Mucosa of rectum (tissue), 2 donors: ENCODE measurements at regions not wholly inside any gene's neighbourhood (a gene's known extent, or its start where the extent isn't known, plus 50 kb on each side); places are given as distances from the start of the nearest gene placed in this dataset.

Source experiments
- H3K27ac ChIP-seq, 2 donors: one replicate each; pipeline ENCODE4 v1.7.0; 2013; ENCODE audit warnings: inconsistent platforms in 2 of 2, low read depth in 2 of 2, low read length in 2 of 2
- H3K27me3 ChIP-seq, 2 donors: one replicate each; pipeline ENCODE4 v1.7.0; 2013; ENCODE audit warnings: low read length in 2 of 2; ENCODE audit not compliant: control insufficient read depth in 2 of 2, insufficient read depth in 2 of 2
- H3K36me3 ChIP-seq, 2 donors: one replicate each; pipeline ENCODE4 v1.7.0; 2013; ENCODE audit warnings: low read length in 2 of 2; ENCODE audit not compliant: control insufficient read depth in 2 of 2, insufficient read depth in 2 of 2
- H3K4me1 ChIP-seq, 2 donors: one replicate each; pipeline ENCODE4 v1.7.0; 2013; ENCODE audit warnings: low read length in 2 of 2, mild to moderate bottlenecking in 1 of 2; ENCODE audit not compliant: control insufficient read depth in 2 of 2, insufficient read depth in 2 of 2
- H3K4me3 ChIP-seq, 2 donors: one replicate each; pipeline ENCODE4 v1.7.0; 2013; ENCODE audit warnings: low read length in 2 of 2
- H3K9ac ChIP-seq, 2 donors: one replicate each; pipeline ENCODE4 v1.7.0; 2013; ENCODE audit warnings: low read length in 2 of 2, low read depth in 1 of 2, mild to moderate bottlenecking in 1 of 2
- H3K9me3 ChIP-seq, 2 donors: one replicate each; pipeline ENCODE4 v1.7.0; 2013; ENCODE audit warnings: low read length in 2 of 2; ENCODE audit not compliant: control insufficient read depth in 2 of 2
- donor health status: healthy.
- donor health status: Normal muscosa, but diverticular disease.

DNA sequence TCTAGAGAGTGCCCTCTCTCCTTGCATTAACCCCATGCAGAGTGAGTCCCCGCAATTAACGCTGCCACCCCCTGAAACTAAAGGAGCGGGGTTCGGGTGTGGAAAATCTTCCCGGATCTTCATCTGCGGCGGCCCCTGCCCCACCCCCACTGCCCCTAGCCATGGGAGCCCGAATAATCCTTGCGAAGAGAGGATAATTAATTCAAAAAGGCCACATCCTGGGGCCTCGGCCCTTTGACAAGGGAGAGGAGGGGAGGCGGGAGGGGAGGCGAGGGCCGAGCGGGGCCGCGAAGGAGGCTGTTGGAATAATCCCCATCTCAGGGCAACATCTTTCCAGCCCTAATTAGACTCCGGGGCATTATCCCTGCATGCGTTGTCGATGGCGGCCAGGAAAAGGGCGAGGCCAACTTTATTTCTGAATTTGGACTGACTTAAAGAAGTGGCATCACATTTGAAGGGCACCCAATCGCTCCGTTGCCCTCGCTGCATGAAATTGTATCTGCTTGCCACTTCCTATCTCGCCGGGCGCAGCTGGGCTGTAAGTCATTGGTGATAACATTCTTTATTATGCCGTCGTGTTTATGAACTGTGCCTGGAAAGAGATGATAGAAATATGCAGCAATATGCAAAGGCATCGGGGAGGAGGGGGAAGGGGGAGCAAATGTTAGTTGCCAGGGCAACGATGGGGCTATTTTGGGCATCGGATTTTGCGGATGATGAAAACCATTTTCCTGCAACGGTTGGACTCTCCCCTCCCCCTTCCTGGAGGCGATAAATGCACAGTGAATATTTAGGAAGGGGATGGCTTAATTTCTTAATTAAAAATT is 387.1 kb upstream of the TNRC6C start:
- no peak overlapping the region for H3K9ac ChIP-seq
- H3K27ac ChIP-seq = no peak overlapping the region
- no peaks in the 10 kb centered on the region for H3K36me3 ChIP-seq
- peaks cover 0 to 3% of the 10 kb centered on the region in 2 donors for H3K4me1 ChIP-seq
- H3K27me3 ChIP-seq = peaks cover 29 to 32% of the 10 kb centered on the region in 2 donors
- peak overlapping the region in 1 of 2 donors; percentile 8 for H3K4me3 ChIP-seq
- H3K9me3 ChIP-seq = no peaks in the 10 kb centered on the region

DNA sequence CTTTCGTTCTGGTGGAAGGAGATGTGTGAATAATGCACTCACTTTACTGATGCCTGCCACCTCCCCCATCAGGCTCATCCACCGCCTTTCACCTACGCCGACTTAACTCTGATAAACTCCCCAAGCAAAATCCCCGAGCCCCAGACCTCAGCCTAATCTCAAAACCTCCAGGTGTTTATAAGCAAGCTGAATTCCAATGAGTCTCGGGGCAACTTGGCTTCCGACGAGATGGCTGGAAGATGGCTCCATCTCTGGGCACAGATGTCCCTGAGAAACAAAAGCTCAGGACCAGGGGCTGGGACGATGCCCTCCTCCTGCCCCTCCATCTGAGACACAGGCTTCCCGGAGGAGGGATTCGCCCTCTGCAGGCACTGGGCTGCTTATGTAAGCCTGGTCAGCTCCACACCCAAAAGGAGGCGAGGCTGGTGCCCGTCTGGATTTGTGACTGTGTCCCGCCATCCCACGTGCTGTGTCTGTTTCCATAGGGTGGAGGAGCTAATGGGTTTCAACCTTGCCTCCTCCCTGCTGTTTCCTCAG is 386.4 kb upstream of the TNRC6C start:
- Histone ChIP-seq H3K27ac (no peak overlapping the region), H3K9ac (no peak overlapping the region), H3K4me1 (peaks cover 0 to 3% of the 10 kb centered on the region in 2 donors), H3K4me3 (no peak overlapping the region), H3K36me3 (no peaks in the 10 kb centered on the region), H3K27me3 (peaks cover 27 to 32% of the 10 kb centered on the region in 2 donors), H3K9me3 (no peaks in the 10 kb centered on the region)

DNA sequence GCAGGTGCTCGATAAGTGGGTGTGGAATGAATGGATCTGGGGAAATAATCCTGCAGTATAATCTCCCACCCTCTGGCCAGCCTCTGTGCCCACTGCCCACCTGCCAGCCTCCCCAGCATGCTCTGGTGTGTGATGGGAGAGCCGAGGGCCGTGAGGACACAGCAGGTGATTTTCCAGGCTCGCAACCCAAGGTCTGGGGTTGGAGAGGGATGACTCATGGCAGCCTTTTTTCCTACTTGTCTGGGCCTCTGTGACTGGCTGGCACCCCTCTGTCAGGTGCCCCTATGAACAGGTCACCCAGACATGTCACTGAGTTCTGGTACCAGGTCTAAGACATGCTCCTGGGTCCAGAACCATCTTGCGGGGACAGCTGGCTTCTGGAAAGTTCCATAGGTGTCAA is 385.7 kb upstream of the TNRC6C start:
- Histone ChIP-seq H3K9ac (no peak overlapping the region), H3K27ac (no peak overlapping the region), H3K4me3 (no peak overlapping the region), H3K27me3 (peaks cover 27 to 32% of the 10 kb centered on the region in 2 donors), H3K9me3 (no peaks in the 10 kb centered on the region), H3K4me1 (peaks cover 0 to 3% of the 10 kb centered on the region in 2 donors), H3K36me3 (no peaks in the 10 kb centered on the region)

DNA sequence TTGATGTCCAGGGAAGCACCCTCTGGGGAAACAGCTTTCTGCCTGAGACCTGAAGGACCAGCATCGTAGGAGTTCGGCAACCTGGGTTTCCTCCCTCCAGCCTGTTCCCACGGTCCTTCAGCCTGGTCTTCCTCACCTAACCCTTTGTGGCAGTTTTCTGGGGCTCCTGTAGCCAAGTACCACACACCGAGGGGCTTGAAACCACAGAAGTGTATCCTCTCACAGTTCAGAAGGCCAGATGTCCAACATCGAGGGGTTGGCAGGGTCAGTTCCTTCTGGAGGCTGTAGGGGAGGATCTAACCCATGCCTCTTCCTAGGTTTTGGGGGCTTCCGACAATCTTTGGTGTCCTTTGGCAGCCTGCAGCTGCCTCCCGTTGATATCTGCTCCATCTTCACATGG is 381.0 kb upstream of the TNRC6C start:
- Histone ChIP-seq H3K36me3 (no peaks in the 10 kb centered on the region), H3K9me3 (no peaks in the 10 kb centered on the region), H3K4me3 (no peak overlapping the region), H3K9ac (no peak overlapping the region), H3K27me3 (peaks cover 7 to 8% of the 10 kb centered on the region in 2 donors), H3K4me1 (no peaks in the 10 kb centered on the region), H3K27ac (no peak overlapping the region)

DNA sequence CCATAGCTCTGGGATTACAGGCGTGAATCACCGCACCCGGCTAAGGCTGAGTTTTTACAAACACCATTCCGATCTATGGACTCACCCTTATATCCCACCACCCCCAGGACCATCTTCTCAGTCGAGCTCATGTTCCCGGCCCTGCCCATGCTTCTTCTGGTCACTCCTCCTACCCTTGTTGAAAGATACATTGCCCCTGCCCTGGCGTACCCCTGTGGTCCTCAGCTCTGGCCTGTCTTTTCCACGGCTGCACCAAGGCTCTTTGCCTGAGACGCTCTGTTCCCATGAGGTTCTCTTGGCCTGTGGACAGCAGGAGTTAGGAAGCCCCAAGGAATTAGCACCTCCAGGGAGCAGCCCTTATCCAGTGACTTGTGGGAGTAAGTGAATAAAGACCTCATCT is 379.4 kb upstream of the TNRC6C start:
- Histone ChIP-seq H3K9me3 (no peaks in the 10 kb centered on the region), H3K36me3 (no peaks in the 10 kb centered on the region), H3K4me1 (no peaks in the 10 kb centered on the region), H3K4me3 (no peak overlapping the region), H3K9ac (no peak overlapping the region), H3K27me3 (no peaks in the 10 kb centered on the region), H3K27ac (no peak overlapping the region)

DNA sequence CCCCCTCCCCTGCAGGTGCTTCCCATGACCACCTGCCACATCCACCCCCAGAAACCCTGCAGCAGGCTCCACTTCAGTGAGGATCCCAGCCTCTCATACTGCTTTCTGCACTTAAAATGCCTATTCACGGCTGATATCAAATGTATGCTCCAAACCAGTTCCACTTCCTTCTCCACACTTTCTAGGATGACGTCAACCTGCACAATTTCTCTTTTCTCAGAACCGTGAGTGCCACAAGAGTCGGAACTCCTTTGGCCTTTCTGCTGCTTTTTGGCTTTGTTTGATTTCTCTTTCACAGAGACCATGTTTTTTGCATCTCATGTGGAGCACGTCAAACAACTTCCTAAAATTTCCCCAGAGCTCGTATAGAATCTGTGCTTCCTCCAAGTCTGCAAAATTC is 378.8 kb upstream of the TNRC6C start:
- Histone ChIP-seq H3K27me3 (no peaks in the 10 kb centered on the region), H3K36me3 (no peaks in the 10 kb centered on the region), H3K9me3 (no peaks in the 10 kb centered on the region), H3K27ac (no peak overlapping the region), H3K4me1 (no peaks in the 10 kb centered on the region), H3K4me3 (no peak overlapping the region), H3K9ac (no peak overlapping the region)

DNA sequence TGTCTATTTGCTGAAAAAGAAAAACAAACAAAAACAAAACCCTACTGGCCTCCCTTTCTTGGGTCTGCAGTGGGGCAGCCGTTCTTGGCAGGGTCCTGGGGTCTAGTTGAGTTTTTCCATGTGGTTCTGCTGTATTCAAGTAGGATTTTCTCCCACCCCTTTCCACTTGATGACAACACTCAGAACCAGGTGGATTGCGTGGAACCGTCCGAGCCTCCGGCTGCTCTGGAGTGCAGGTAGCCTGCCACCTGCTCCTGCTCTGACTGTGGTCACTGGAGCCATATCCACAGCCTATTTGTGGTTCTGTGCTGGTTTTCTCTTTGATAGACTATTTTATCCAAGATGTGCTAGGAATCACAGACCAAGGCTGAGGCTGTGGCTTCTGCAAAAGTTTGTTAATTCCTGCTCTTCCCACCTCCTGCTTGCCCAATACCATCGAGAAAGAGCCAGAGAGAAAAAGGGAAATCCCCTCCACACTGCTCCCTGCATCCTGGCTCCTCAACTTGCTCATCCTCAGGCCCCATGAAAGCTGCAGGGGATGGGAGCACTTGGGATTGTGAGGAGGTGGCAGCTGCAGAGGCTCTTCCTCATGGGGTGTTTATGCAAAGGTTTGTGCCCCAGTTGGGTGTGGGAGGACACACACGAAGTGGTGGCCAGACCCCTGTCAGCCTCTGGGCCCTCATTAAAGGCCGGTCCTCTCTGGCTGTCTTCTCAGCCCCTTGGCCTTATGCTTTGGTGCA is 377.8 kb upstream of the TNRC6C start:
- H3K36me3 ChIP-seq = no peaks in the 10 kb centered on the region
- H3K27me3 ChIP-seq = no peaks in the 10 kb centered on the region
- no peak overlapping the region for H3K9ac ChIP-seq
- no peak overlapping the region for H3K4me3 ChIP-seq
- H3K27ac ChIP-seq = no peak overlapping the region
- no peaks in the 10 kb centered on the region for H3K9me3 ChIP-seq
- H3K4me1 ChIP-seq = no peaks in the 10 kb centered on the region

DNA sequence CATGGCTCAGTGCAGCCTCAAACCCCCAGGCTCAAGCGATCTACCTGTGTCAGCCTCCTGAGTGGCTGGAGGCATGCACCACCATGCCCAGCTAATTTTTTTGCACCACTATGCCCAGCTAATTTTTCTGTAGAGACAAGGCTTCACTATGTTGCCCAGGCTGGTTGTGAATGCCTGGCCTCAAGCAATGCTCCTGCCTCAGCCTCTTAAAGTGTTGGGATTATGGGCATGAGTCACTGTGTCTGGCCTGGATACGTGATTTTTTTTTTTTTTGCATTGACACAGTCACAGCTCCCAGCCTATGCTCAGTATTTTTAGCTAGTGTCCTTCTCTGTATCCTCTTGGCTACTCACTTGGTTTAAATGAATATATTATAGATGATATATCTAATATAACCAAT is 377.0 kb upstream of the TNRC6C start:
- Histone ChIP-seq H3K4me3 (no peak overlapping the region), H3K36me3 (no peaks in the 10 kb centered on the region), H3K9ac (no peak overlapping the region), H3K27ac (no peak overlapping the region), H3K9me3 (no peaks in the 10 kb centered on the region), H3K4me1 (no peaks in the 10 kb centered on the region), H3K27me3 (no peaks in the 10 kb centered on the region)

DNA sequence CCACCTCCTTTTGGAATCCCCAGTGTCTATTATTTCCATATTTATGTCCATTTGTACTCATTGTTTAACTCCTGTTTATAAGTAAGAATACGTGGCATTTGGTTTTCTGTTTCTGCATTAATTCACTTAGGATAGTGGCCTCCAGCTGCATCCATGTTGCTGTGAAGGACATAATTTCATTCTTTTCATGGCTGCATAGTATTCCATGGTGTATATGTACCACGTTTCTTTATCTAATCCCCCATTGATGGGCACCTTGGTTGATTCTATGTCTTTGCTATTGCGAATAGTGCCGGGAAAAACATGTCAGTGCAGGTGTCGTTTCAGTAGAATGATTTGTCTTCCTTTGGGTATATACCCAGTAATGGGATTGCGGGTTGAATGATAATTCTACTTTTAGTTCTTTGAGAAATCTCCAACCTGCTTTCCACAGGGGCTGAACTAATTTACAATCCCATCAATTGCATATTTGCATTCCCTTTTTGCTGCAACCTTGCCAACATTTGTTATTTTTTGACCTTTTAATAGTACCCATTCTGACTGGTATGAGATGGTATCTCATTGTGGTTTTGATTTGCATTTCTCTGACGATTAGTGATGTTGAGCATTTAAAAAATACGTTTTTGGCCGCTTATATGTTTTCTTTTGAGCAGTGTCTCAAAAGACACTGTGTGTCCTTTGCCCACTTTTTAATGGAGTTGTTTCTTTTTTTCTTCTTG is 373.2 kb upstream of the TNRC6C start:
- no peaks in the 10 kb centered on the region for H3K9me3 ChIP-seq
- no peak overlapping the region for H3K9ac ChIP-seq
- H3K27ac ChIP-seq = no peak overlapping the region
- no peaks in the 10 kb centered on the region for H3K27me3 ChIP-seq
- H3K36me3 ChIP-seq = no peaks in the 10 kb centered on the region
- no peaks in the 10 kb centered on the region for H3K4me1 ChIP-seq
- H3K4me3 ChIP-seq = no peak overlapping the region
